Sigmoid colon (tissue), 6 donors: ENCODE measurements at regions not wholly inside any gene's neighbourhood (a gene's known extent, or its start where the extent isn't known, plus 50 kb on each side); places are given as distances from the start of the nearest gene placed in this dataset.

Experiments used
- DNase-seq: peaks from one replicate; pipeline ENCODE4 v3.0.0-alpha.2; 2019
- H3K27ac ChIP-seq, 4 donors: fragments of 200-600 bp; sonication (generic); one replicate each; pipeline ENCODE4 v1.5.1; 2016 to 2019; ENCODE audit warnings: mild to moderate bottlenecking in 1 of 4
- H3K27me3 ChIP-seq, 3 donors: fragments of 200-600 bp; sonication (generic); one replicate each; pipeline ENCODE4 v1.5.1; 2019; ENCODE audit warnings: mild to moderate bottlenecking in 1 of 3
- H3K36me3 ChIP-seq, 4 donors: fragments of 200-600 bp; sonication (generic); one replicate each; pipeline ENCODE4 v1.5.1; 2016 to 2019
- H3K4me1 ChIP-seq, 4 donors: fragments of 200-600 bp; sonication (generic); one replicate each; pipeline ENCODE4 v1.5.1; 2017 to 2019
- H3K4me3 ChIP-seq, 4 donors: fragments of 200-600 bp; sonication (generic); one replicate each; pipeline ENCODE4 v1.5.1; 2017 to 2019; ENCODE audit warnings: mild to moderate bottlenecking in 2 of 4, moderate library complexity in 1 of 4
- H3K9me3 ChIP-seq, 4 donors: fragments of 200-600 bp in 3 of 4; sonication (generic) in 3 of 4; one replicate each; pipeline versions ENCODE4 v1.5.1 to v1.6.1; 2013 to 2019
- CTCF ChIP-seq, 4 experiments: fragments of 450-650 bp in 3 of 4; fragments of 200-600 bp in 1 of 4; IDR thresholded peaks; one replicate each; pipeline ENCODE4 v1.5.1; 2016 to 2019; ENCODE audit warnings: antibody characterized with exemption in 4 of 4, mild to moderate bottlenecking in 3 of 4, moderate library complexity in 2 of 4
- EP300 ChIP-seq, 4 donors: sonication (generic); formaldehyde crosslinking; IDR thresholded peaks; one replicate each; pipeline ENCODE4 v1.6.1; 2017; ENCODE audit warnings: antibody characterized with exemption in 4 of 4
- POLR2A ChIP-seq, 2 donors: fragments of 450-650 bp; IDR thresholded peaks; one replicate each; pipeline ENCODE4 v1.6.1; 2016; ENCODE audit warnings: antibody characterized with exemption in 2 of 2, mild to moderate bottlenecking in 2 of 2, moderate library complexity in 2 of 2
- POLR2AphosphoS5 ChIP-seq, 4 donors: sonication (generic); formaldehyde crosslinking; IDR thresholded peaks; one replicate each; pipeline ENCODE4 v1.6.1; 2017; ENCODE audit warnings: antibody characterized with exemption in 4 of 4
- WGBS, 2 donors: extraction: QIAGEN DNeasy Blood & Tissue Kit; methylation state at CpG; one replicate each; pipeline ENCODE4 v1.1.7; 2013; 5-methylcytosine and 5-hydroxymethylcytosine counted together
- intact Hi-C: fragments of 100-400 bp; cut with DNase I; formaldehyde crosslinking; loops from one replicate; pipeline ENCODE4 v1.15.1; 2023
- donor health status: healthy with polysubstance abuse.
- donor health status: healthy.

DNA sequence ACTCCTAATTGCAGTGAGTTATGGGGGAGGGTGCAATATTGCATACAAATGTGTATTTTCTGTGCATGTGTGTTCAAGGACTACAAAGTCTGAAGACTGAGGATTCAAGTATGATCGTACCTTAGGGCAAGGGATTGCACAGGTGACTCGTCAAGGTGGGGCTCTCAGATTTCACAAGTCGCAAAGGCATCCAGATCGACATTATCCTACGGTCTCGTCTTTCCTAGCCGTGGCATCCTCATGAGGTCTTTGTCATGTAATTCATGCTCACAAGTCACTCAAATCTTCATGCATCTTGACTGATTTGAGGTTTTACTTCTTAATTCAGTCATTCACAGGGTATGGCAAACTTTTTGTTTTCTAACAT lies 191.4 kb upstream of the HES1 start:
- no peak for TF ChIP-seq POLR2AphosphoS5 (IDR thresholded peaks at IDR 0.05)
- TF ChIP-seq POLR2A (IDR thresholded peaks at IDR 0.05) = no peak
- no peak for TF ChIP-seq CTCF (IDR thresholded peaks at IDR 0.05)
- TF ChIP-seq EP300 (IDR thresholded peaks at IDR 0.05) = no peak
- Histone ChIP-seq H3K27me3 (peaks cover 0 to 4% (median 0%) of the 10 kb centered on the region in 3 donors), H3K36me3 (no peaks in the 10 kb centered on the region), H3K4me1 (no peaks in the 10 kb centered on the region), H3K27ac (no peak overlapping the region), H3K4me3 (no peak overlapping the region), H3K9me3 (no peaks in the 10 kb centered on the region)
- DNase-seq = no peak
- intact Hi-C loops = no loop called here
- 88 to 95% methylated on average over 7 of the region's 7 CpGs for WGBS, 2 donors

DNA sequence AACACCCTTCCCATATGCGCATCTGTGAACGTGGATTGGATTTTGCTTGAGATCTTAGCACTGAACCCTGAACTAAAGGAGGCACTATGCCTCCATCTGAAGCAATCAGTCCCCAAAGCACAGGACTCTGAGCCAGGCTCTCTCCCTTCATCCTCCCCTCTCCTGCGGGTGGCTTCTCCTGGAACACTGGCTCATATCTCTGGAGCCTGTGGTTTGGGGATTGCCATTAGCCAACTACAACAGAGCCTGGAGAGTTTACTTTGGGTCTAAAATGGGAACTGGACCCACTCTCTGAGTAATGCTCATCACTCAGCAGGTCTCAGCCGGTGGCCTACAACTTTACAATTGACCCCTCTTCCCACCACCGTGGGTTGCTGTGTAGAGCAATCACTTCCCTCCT lies 190.8 kb upstream of the HES1 start:
- Histone ChIP-seq H3K27ac (no peak overlapping the region), H3K27me3 (peaks cover 0 to 4% (median 0%) of the 10 kb centered on the region in 3 donors), H3K4me3 (no peak overlapping the region), H3K36me3 (no peaks in the 10 kb centered on the region), H3K9me3 (no peaks in the 10 kb centered on the region), H3K4me1 (no peaks in the 10 kb centered on the region)
- TF ChIP-seq CTCF (IDR thresholded peaks at IDR 0.05) (no peak), POLR2A (IDR thresholded peaks at IDR 0.05) (no peak), POLR2AphosphoS5 (IDR thresholded peaks at IDR 0.05) (no peak), EP300 (IDR thresholded peaks at IDR 0.05) (no peak)
- intact Hi-C loops = no loop called here
- no peak for DNase-seq
- 90 to 91% methylated on average over 5 of the region's 5 CpGs for WGBS, 2 donors

GRCh38 chr3:193946945-193947344 lies 189.0 kb upstream of the HES1 start:
- Histone ChIP-seq H3K4me1 (no peaks in the 10 kb centered on the region), H3K27me3 (peaks cover 0 to 4% (median 0%) of the 10 kb centered on the region in 3 donors), H3K36me3 (no peaks in the 10 kb centered on the region), H3K9me3 (no peaks in the 10 kb centered on the region), H3K27ac (no peak overlapping the region), H3K4me3 (no peak overlapping the region)
- WGBS, 2 donors = 46 to 65% methylated on average over 5 of the region's 5 CpGs
- no peak for DNase-seq
- TF ChIP-seq POLR2A (IDR thresholded peaks at IDR 0.05) (no peak), POLR2AphosphoS5 (IDR thresholded peaks at IDR 0.05) (no peak), CTCF (IDR thresholded peaks at IDR 0.05) (no peak), EP300 (IDR thresholded peaks at IDR 0.05) (no peak)
- intact Hi-C loops = no loop called here

DNA sequence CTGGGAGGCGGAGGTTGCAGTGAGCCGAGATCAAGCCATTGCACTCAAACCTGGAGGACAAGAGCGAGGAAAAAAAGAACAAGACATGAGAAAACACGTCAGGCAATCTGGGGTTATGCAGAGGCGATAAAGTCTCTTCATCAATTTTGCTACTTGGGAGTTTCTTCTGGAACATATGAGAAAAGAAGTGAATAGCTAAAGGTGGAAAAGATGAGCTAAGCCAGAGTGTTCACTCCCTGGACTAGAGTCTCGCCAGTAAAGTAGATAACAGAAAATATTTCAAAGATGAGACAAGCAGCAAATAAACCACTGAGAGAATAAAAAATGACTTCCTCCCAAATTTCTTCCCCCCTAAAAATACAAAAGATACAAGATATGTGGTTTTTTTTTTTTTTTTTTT lies 188.4 kb upstream of the HES1 start:
- H3K4me1 ChIP-seq = no peaks in the 10 kb centered on the region
- H3K27me3 ChIP-seq = peaks cover 0 to 4% (median 0%) of the 10 kb centered on the region in 3 donors
- no peaks in the 10 kb centered on the region for H3K9me3 ChIP-seq
- 88 to 92% methylated on average over 6 of the region's 6 CpGs for WGBS, 2 donors
- intact Hi-C loops = no loop called here
- no peak overlapping the region for H3K27ac ChIP-seq
- TF ChIP-seq POLR2AphosphoS5 (IDR thresholded peaks at IDR 0.05) = no peak
- no peak for TF ChIP-seq CTCF (IDR thresholded peaks at IDR 0.05)
- no peak for TF ChIP-seq EP300 (IDR thresholded peaks at IDR 0.05)
- TF ChIP-seq POLR2A (IDR thresholded peaks at IDR 0.05) = no peak
- H3K36me3 ChIP-seq = no peaks in the 10 kb centered on the region
- no peak overlapping the region for H3K4me3 ChIP-seq
- no peak for DNase-seq

DNA sequence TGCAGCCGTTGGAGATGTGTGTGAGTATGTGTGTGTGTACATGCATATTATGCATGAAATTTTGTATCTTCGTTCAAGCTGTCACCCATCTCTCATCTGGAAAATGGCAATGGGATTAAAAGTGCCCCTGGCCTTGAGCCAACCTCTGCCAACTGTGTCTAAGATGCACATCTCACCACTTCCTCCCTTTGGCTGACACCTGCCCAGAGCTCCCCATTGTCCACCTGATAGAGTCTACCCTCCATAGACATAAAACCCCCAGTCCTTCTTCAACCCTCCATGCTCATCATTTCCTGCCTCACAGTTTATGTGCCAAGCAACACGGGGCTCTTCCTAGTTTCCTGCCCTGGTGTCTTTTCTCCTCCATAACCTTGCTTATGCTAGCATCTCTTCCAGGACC lies 187.5 kb upstream of the HES1 start:
- DNase-seq = no peak
- Histone ChIP-seq H3K27me3 (peaks cover 0 to 4% (median 0%) of the 10 kb centered on the region in 3 donors), H3K4me1 (no peaks in the 10 kb centered on the region), H3K9me3 (no peaks in the 10 kb centered on the region), H3K4me3 (no peak overlapping the region), H3K36me3 (no peaks in the 10 kb centered on the region), H3K27ac (no peak overlapping the region)
- intact Hi-C loops = no loop called here
- TF ChIP-seq EP300 (IDR thresholded peaks at IDR 0.05) (no peak), CTCF (IDR thresholded peaks at IDR 0.05) (no peak), POLR2AphosphoS5 (IDR thresholded peaks at IDR 0.05) (no peak), POLR2A (IDR thresholded peaks at IDR 0.05) (no peak)
- WGBS, 2 donors = 71 to 87% methylated on average over 3 of the region's 3 CpGs
